SK-N-SH (cell line): ENCODE measurements at regions not wholly inside any gene's neighbourhood (a gene's known extent, or its start where the extent isn't known, plus 50 kb on each side); places are given as distances from the start of the nearest gene placed in this dataset.
A peak's percentile ranks its signal among the peaks of the same experiment; 100 is the strongest.

ENCODE experiments used
- CTCF ChIA-PET: fragments of 300-600, 350-600 bp; formaldehyde crosslinking; extraction: SDS; loops from one replicate; lab custom pipeline; 2021; lab: Yijun Ruan, JAX
- POLR2A ChIA-PET: fragments of 350-600 bp; sonication (Branson Sonifier 250); formaldehyde crosslinking; extraction: SDS; loops from one replicate; lab custom pipeline; 2020; ENCODE audit warnings: antibody characterized with exemption, inconsistent platforms; lab: Yijun Ruan, JAX
- DNase-seq: peaks from one replicate; pipeline ENCODE4 v3.0.0; 2012
- H2AFZ ChIP-seq: fragments of 200-600 bp; sonication (generic); 2 replicates; pipeline ENCODE4 v1.8.1; 2016; ENCODE audit warnings: antibody characterized with exemption, mild to moderate bottlenecking, low read depth
- H3F3A ChIP-seq: fragments of 200-600 bp; sonication (generic); replicated peaks from 2 replicates; pipeline ENCODE3; 2016; ENCODE audit warnings: antibody characterized with exemption, mild to moderate bottlenecking; ENCODE audit not compliant: insufficient read depth
- H3K27ac ChIP-seq, 2 experiments: fragments of 200-500 bp in 1 of 2; fragments of 200-600 bp in 1 of 2; sonication (Bioruptor generic) in 1 of 2; sonication (generic), shearing (Covaris generic) in 1 of 2; 2 replicates each; pipeline versions ENCODE4 v1.5.1 to v1.6.1; 2014 to 2016; ENCODE audit warnings: low read depth in 2 of 2, inconsistent platforms in 1 of 2, low read length in 1 of 2, mild to moderate bottlenecking in 1 of 2, mixed read lengths in 1 of 2
- H3K27me3 ChIP-seq: fragments of 200-600 bp; sonication (generic), shearing (Covaris generic); 2 replicates; pipeline ENCODE4 v1.6.1; 2016; ENCODE audit warnings: mixed run types; ENCODE audit not compliant: insufficient read depth
- H3K36me3 ChIP-seq, 2 experiments: fragments of 200-500 bp in 1 of 2; fragments of 200-600 bp in 1 of 2; sonication (Bioruptor generic) in 1 of 2; sonication (generic) in 1 of 2; replicated peaks in 1 of 2; 2 replicates each; pipeline versions ENCODE3 to v1.5.1; 2014 to 2016; ENCODE audit warnings: low read length in 1 of 2, mild to moderate bottlenecking in 1 of 2; ENCODE audit not compliant: insufficient read depth in 2 of 2, control insufficient read depth in 1 of 2
- H3K4me1 ChIP-seq, 2 experiments: fragments of 200-500 bp in 1 of 2; fragments of 200-600 bp in 1 of 2; sonication (Bioruptor generic) in 1 of 2; sonication (generic), shearing (Covaris generic) in 1 of 2; 2 replicates each; pipeline versions ENCODE4 v1.5.1 to v1.6.1; 2014 to 2016; ENCODE audit warnings: low read depth in 1 of 2, low read length in 1 of 2, mixed run types in 1 of 2; ENCODE audit not compliant: insufficient read depth in 2 of 2, control insufficient read depth in 1 of 2
- H3K4me2 ChIP-seq: fragments of 200-600 bp; sonication (generic), shearing (Covaris generic); 2 replicates; pipeline ENCODE4 v1.6.1; 2017; ENCODE audit warnings: mixed run types
- H3K4me3 ChIP-seq, 2 experiments: fragments of 200-500 bp in 1 of 2; fragments of 200-600 bp in 1 of 2; sonication (Bioruptor generic) in 1 of 2; sonication (generic), shearing (Covaris generic) in 1 of 2; 2 replicates each; pipeline versions ENCODE4 v1.5.1 to v1.8.1; 2014 to 2016; ENCODE audit warnings: low read depth in 2 of 2, inconsistent platforms in 1 of 2, low read length in 1 of 2, mild to moderate bottlenecking in 1 of 2, mixed read lengths in 1 of 2, moderate library complexity in 1 of 2
- H3K79me2 ChIP-seq: fragments of 200-600 bp; sonication (generic); 2 replicates; pipeline ENCODE4 v1.8.1; 2017; ENCODE audit warnings: mild to moderate bottlenecking; ENCODE audit not compliant: insufficient read depth
- H3K9ac ChIP-seq: fragments of 200-600 bp; sonication (generic); 2 replicates; pipeline ENCODE4 v1.6.1; 2017; ENCODE audit warnings: mixed run types
- H3K9me2 ChIP-seq: fragments of 200-600 bp; sonication (generic); 2 replicates; pipeline ENCODE4 v1.6.1; 2017; ENCODE audit warnings: mixed run types
- H3K9me3 ChIP-seq: fragments of 200-600 bp; sonication (generic); 2 replicates; pipeline ENCODE4 v1.6.1; 2017; ENCODE audit warnings: mixed run types, mild to moderate bottlenecking, moderate library complexity
- H4K20me1 ChIP-seq: fragments of 200-600 bp; sonication (generic); 2 replicates; pipeline ENCODE4 v1.6.1; 2017; ENCODE audit warnings: mild to moderate bottlenecking, mixed run types; ENCODE audit not compliant: insufficient read depth
- CHD2 ChIP-seq: fragments of 150-350 bp; IDR thresholded peaks from 2 replicates; pipeline ENCODE4 v1.6.1; 2018; ENCODE audit warnings: low read length; ENCODE audit not compliant: partially characterized antibody
- CTCF ChIP-seq: fragments of 200-600 bp; sonication (generic); IDR thresholded peaks from 2 replicates; pipeline ENCODE4 v1.6.1; 2017; ENCODE audit warnings: antibody characterized with exemption, mild to moderate bottlenecking, moderate library complexity
- ELF1 ChIP-seq: IDR thresholded peaks from 2 replicates; pipeline ENCODE4 v1.4.0; 2012
- FOXJ3 ChIP-seq: sonication (generic); formaldehyde crosslinking; IDR thresholded peaks from 2 replicates; pipeline ENCODE4 v1.5.1; 2020; ENCODE audit warnings: mild to moderate bottlenecking, missing genetic modification reagents
- FOXM1 ChIP-seq: IDR thresholded peaks from 2 replicates; pipeline ENCODE4 v1.4.0; 2012; ENCODE audit warnings: low read depth, mild to moderate bottlenecking
- NFIC ChIP-seq: IDR thresholded peaks from 2 replicates; pipeline ENCODE4 v1.4.0; 2012; ENCODE audit warnings: borderline replicate concordance
- NRF1 ChIP-seq: IDR thresholded peaks from 2 replicates; pipeline ENCODE4 v1.6.1; 2012; ENCODE audit warnings: low read depth, mild to moderate bottlenecking, low read length
- POLR2AphosphoS5 ChIP-seq: IDR thresholded peaks from 2 replicates; pipeline ENCODE4 v1.6.1; 2012; ENCODE audit warnings: low read depth, low read length
- REST ChIP-seq: IDR thresholded peaks from 2 replicates; pipeline ENCODE4 v1.6.1; 2012; ENCODE audit warnings: mild to moderate bottlenecking, low read depth, low read length, moderate library complexity
- RFX5 ChIP-seq: IDR thresholded peaks from 2 replicates; pipeline ENCODE4 v1.6.1; 2012; ENCODE audit warnings: mild to moderate bottlenecking, improper control_type of control experiment, low read length
- SMC3 ChIP-seq: IDR thresholded peaks from 2 replicates; pipeline ENCODE4 v1.6.1; 2012; ENCODE audit warnings: low read depth, low read length, improper control_type of control experiment
- TCF12 ChIP-seq: IDR thresholded peaks from 2 replicates; pipeline ENCODE4 v1.4.0; 2012
- USF1 ChIP-seq: IDR thresholded peaks from 2 replicates; pipeline ENCODE4 v1.4.0; 2012; ENCODE audit warnings: low read depth, borderline replicate concordance
- WGBS: methylation state at CpG from one replicate; pipeline ENCODE4 v1.1.6; 2017; ENCODE audit warnings: low lambda C conversion rate; 5-methylcytosine and 5-hydroxymethylcytosine counted together

- H3K36me3 ChIP-seq: peaks cover 0 to 3% of the 10 kb centered on the region in 2 experiments
- TF ChIP-seq TCF12 (no peak; the same call in 1 of the 2 replicates), SMC3 (0 out of 2 replicates have a peak, but pooled peaks have one; percentile 20), CHD2 (no peak), FOXJ3 (CRISPR knock-in tag) (no peak), NFIC (no peak)
- H3K4me3 ChIP-seq: no peak overlapping the region
- peaks cover 91% of the 10 kb centered on the region for H3K79me2 ChIP-seq
- H3K9me2 ChIP-seq: no peaks in the 10 kb centered on the region
- peaks cover 14% of the 10 kb centered on the region; the same call in 1 of the 2 replicates for H4K20me1 ChIP-seq
- 69% methylated on average over 15 of the region's 15 CpGs for WGBS
- H3K4me1 ChIP-seq: peaks cover 41 to 65% of the 10 kb centered on the region in 2 experiments
- H3K9me3 ChIP-seq: no peaks in the 10 kb centered on the region
- no peak for DNase-seq
- peak overlapping the region in 1 of 2 experiments; percentile 63; a peak in 1 of 4 replicates for H3K27ac ChIP-seq
- no peak overlapping the region for H2AFZ ChIP-seq
- no peak overlapping the region for H3K9ac ChIP-seq
- ChIA-PET POLR2A (interaction anchor here (0.6 to 1.0 kb wide), 3 partner anchors 20 to 214 kb away, joined by 3 to 5 read pairs (median 3); no protein-coding TSS in a partner anchor), CTCF (interaction anchor here (0.8 to 8.9 kb wide), 3 partner anchors 30 to 64 kb away, joined by 3 to 38 read pairs (median 8); no protein-coding TSS in a partner anchor)
- H3K27me3 ChIP-seq: no peaks in the 10 kb centered on the region
- peak overlapping the region; percentile 53; the same call in 1 of the 2 replicates for H3K4me2 ChIP-seq
- peaks cover 15% of the 10 kb centered on the region for H3F3A ChIP-seq
Measured at GRCh38 chr17:77394540-77395295, 253.9 kb downstream of the SEC14L1 start.

- H3K27me3 ChIP-seq: no peaks in the 10 kb centered on the region
- POLR2A ChIA-PET: interaction anchor here (0.7 kb wide), 1 partner anchor 213 kb away, joined by 5 read pairs; no protein-coding TSS in a partner anchor
- peaks cover 92% of the 10 kb centered on the region for H3K79me2 ChIP-seq
- H3K27ac ChIP-seq: no peak overlapping the region
- no peak overlapping the region for H3K9ac ChIP-seq
- no peaks in the 10 kb centered on the region for H3K9me3 ChIP-seq
- 86% methylated on average over 14 of the region's 14 CpGs for WGBS
- H3F3A ChIP-seq: peaks cover 15% of the 10 kb centered on the region
- CTCF ChIA-PET: interaction anchor here (1.5 to 16.7 kb wide), 3 partner anchors 29 to 64 kb away, joined by 8 to 364 read pairs (median 85); no protein-coding TSS in a partner anchor
- H4K20me1 ChIP-seq: peaks cover 17% of the 10 kb centered on the region; the same call in 1 of the 2 replicates
- no peak for DNase-seq
- TF ChIP-seq USF1 (no peak), POLR2AphosphoS5 (no peak), ELF1 (no peak), FOXM1 (no peak), REST (no peak), NRF1 (no peak), CTCF (no peak), RFX5 (no peak)
- TF ChIP-seq, all 33 proteins: peak for 0
- Histone ChIP-seq H3K4me3 (no peak overlapping the region), H3K4me2 (no peak overlapping the region), H3K9me2 (no peaks in the 10 kb centered on the region), H3K36me3 (peaks cover 0 to 3% of the 10 kb centered on the region in 2 experiments), H2AFZ (no peak overlapping the region), H3K4me1 (peaks cover 44 to 68% of the 10 kb centered on the region in 2 experiments)
Measured at GRCh38 chr17:77395501-77396048, 254.8 kb downstream of the SEC14L1 start.
